ENCODE measurements at regions not wholly inside any gene's neighbourhood (a gene's known extent, or its start where the extent isn't known, plus 50 kb on each side); places are given as distances from the start of the nearest gene placed in this dataset.

GRCh38 chr6:147054871-147055270 lies 149.3 kb upstream of the STXBP5 start:
- H3K4me3 ChIP-seq (ENCODE audit: low read depth, low read length) = no peak overlapping the region
- no peak for DNase-seq (ENCODE audit: low read depth)
- no peak for TF ChIP-seq CTCF (IDR thresholded peaks at IDR 0.05; ENCODE audit: insufficient read depth, low read depth, low read length, missing control alignments)

- no peak overlapping the region for H3K4me3 ChIP-seq (ENCODE audit: low read depth, low read length)
- DNase-seq (ENCODE audit: low read depth) = no peak
- TF ChIP-seq CTCF (IDR thresholded peaks at IDR 0.05; ENCODE audit: insufficient read depth, low read depth, low read length, missing control alignments) = no peak
Observed at GRCh38 chr6:147055821-147056392, 148.3 kb upstream of the STXBP5 start.

DNA sequence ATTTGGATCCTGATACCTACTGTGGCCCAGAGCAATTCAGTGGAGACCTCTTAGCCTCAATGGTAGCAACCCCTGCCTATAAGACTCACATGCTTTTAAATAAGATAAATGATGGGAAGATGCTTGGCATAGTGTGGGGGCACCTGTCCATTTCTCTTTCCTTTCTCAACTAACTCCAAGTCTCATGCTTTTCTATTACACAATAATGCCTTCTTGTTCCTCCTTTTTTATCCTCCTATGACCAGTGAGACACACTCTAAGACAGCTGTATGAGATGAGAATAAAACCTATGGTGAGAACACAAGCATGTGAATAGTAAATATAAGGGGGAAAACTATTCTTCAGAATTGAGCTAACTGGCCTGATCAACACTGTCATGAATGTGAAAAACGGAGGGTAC lies 147.0 kb upstream of the STXBP5 start:
- H3K4me3 ChIP-seq (ENCODE audit: low read depth, low read length) = no peak overlapping the region
- TF ChIP-seq CTCF (IDR thresholded peaks at IDR 0.05; ENCODE audit: insufficient read depth, low read depth, low read length, missing control alignments) = no peak
- no peak for DNase-seq (ENCODE audit: low read depth)

DNA sequence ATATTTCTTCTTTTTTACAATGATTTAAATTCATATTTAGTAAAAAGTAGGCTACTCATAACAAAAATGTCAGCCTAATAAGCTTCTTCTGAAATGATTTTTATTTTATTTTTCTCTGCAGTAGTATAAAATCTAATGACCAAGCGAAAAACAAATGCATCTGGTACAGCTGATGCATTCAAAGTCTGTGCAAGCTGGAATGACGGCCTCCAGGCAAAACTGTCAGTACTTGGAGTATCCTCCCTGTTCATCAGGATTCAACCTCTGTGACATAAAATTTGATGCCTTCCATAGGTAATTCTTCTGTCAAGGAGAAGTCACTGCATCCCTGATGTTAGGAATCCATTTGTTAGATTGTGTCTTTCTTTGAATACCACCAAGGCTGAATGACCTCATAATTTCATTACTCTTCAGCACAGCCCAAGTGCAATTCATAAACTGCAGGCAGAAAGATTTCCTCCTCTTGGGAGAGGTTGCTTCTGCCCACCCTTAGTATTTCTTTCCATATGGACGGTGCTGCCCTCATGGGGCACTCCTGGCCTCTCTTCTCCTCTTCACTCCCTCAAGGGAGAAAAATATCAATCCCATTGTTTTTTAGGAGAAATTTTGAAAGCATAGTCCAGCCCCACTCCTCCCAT lies 146.4 kb upstream of the STXBP5 start:
- no peak overlapping the region for H3K4me3 ChIP-seq (ENCODE audit: low read depth, low read length)
- no peak for TF ChIP-seq CTCF (IDR thresholded peaks at IDR 0.05; ENCODE audit: insufficient read depth, low read depth, low read length, missing control alignments)

DNA sequence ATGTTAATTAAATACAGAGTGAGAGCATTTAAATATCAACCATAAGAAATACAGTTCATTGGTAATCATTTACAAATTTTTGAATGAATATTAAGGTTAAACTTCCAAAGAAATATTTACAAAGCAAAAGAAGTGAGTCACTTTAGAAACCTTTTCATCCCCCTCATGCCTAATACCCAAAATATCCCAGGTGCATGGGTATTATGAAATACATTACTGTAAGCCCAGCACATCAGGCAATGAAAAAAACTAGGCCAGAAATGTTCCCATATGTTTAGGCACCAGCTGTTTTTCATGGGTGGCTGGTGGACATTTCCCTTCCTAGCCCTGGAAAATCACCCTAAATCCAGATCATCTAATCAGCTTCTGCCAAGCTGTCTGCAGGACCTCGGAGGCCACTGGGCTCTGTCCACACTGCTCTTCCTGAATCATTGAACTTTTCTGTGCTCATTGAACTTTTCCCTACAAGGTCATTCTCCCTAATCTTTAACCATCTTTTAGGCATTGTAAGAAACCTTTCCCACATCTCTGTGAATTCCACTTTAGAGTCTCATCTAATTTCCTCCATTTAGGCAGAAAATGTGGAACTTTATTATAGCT lies 145.3 kb upstream of the STXBP5 start:
- no peak overlapping the region for H3K4me3 ChIP-seq (ENCODE audit: low read depth, low read length)
- TF ChIP-seq CTCF (IDR thresholded peaks at IDR 0.05; ENCODE audit: insufficient read depth, low read depth, low read length, missing control alignments) = no peak
- no peak for DNase-seq (ENCODE audit: low read depth)

More for the DNA sequence above, 146.4 kb upstream of the STXBP5 start:
- no peak for DNase-seq (ENCODE audit: low read depth)

DNA sequence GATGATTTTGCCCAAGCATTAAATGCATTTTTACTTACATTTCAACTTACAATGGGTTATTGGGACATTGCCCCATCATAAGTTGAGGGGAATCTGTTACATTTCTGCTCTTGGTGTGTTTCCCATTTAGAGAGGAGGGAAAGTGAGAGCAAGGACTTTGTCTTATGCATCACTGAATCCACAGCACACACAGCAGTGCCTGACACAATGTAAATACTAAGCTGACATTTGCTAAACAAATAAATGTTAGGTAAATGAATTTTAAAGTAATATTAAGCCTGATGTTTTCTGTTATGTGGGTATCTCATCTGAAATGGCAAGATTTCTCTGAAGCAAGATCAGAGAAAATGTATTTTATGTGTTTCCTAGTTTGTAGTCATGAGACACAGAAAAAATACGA lies 143.6 kb upstream of the STXBP5 start:
- DNase-seq (ENCODE audit: low read depth) = no peak
- TF ChIP-seq CTCF (IDR thresholded peaks at IDR 0.05; ENCODE audit: insufficient read depth, low read depth, low read length, missing control alignments) = no peak
- H3K4me3 ChIP-seq (ENCODE audit: low read depth, low read length) = no peak overlapping the region

Measured in GM12865 (cell line).